GM12878 (cell line): ENCODE measurements at regions not wholly inside any gene's neighbourhood (a gene's known extent, or its start where the extent isn't known, plus 50 kb on each side); places are given as distances from the start of the nearest gene placed in this dataset.

Experiments
- ATAC-seq: fragments of 200-7000 bp; cut with Tn5 transposase; 3 replicates; pipeline ENCODE4 v1.9.1; 2020; ENCODE audit warnings: mild to moderate bottlenecking, moderate library complexity
- BruUV-seq: library from RNA; stranded (reverse); fragments of 400-500 nt; replicated peaks from 2 replicates; lab custom pipeline; 2021; lab: Mats Ljungman, UMichigan
- CTCF ChIA-PET: fragments of 300-600 bp; sonication (Branson Sonifier 250); formaldehyde crosslinking; extraction: SDS; loops from one replicate; lab custom pipeline; 2021; ENCODE audit warnings: inconsistent platforms; lab: Yijun Ruan, JAX
- POLR2A ChIA-PET: fragments of 350-600 bp; formaldehyde crosslinking; extraction: SDS; loops from one replicate; lab custom pipeline; 2021; ENCODE audit warnings: inconsistent platforms; lab: Charles Lee
- RAD21 ChIA-PET: fragments of 300-600 bp; sonication (Branson Sonifier 250); formaldehyde crosslinking; loops from one replicate; lab custom pipeline; 2023; ENCODE audit warnings: antibody characterized with exemption; ENCODE audit not compliant: unreplicated experiment; lab: Charles Lee
- SMC1A ChIA-PET: fragments of 300-600 bp; sonication (Branson Sonifier 250); formaldehyde crosslinking; loops from one replicate; lab custom pipeline; 2023; ENCODE audit not compliant: unreplicated experiment, uncharacterized antibody; lab: Charles Lee
- DNase-seq: peaks from one replicate; pipeline ENCODE4 v3.0.0-alpha.2; 2011; ENCODE audit warnings: low read depth, low spot score
- FAIRE-seq: peaks from 3 replicates; lab custom pipeline; 2011; peaks lifted over from hg19 to GRCh38; lab: Jason Lieb, UNC
- H2AFZ ChIP-seq: 2 replicates; pipeline ENCODE4 v1.6.0; 2011; ENCODE audit warnings: low read depth, low read length, control low read depth; ENCODE audit not compliant: control insufficient read depth
- H3K27ac ChIP-seq: 2 replicates; pipeline ENCODE4 v1.5.1; 2011; ENCODE audit warnings: control low read depth; ENCODE audit not compliant: control insufficient read depth, insufficient read depth
- H3K27me3 ChIP-seq, 2 experiments: replicated peaks in 1 of 2; 2 replicates each; pipeline versions ENCODE4 v1.6.0 to v1.6.1; 2011; ENCODE audit warnings: low read length in 1 of 2; ENCODE audit not compliant: control insufficient read depth in 2 of 2, insufficient read depth in 2 of 2
- H3K36me3 ChIP-seq, 2 experiments: 2 replicates each; pipeline ENCODE4 v1.5.1; 2011; ENCODE audit warnings: low read length in 1 of 2; ENCODE audit not compliant: control insufficient read depth in 2 of 2, insufficient read depth in 2 of 2
- H3K4me1 ChIP-seq: 2 replicates; pipeline ENCODE4 v1.6.1; 2011; ENCODE audit warnings: mild to moderate bottlenecking, low read length, moderate library complexity, mixed read lengths; ENCODE audit not compliant: control insufficient read depth, insufficient read depth
- H3K4me2 ChIP-seq: 2 replicates; pipeline ENCODE4 v1.6.0; 2011; ENCODE audit warnings: control low read depth; ENCODE audit not compliant: control insufficient read depth, insufficient read depth
- H3K4me3 ChIP-seq: fragments of 200-600 bp; sonication (generic); 2 replicates; pipeline ENCODE4 v1.5.1; 2016
- H3K79me2 ChIP-seq: 2 replicates; pipeline ENCODE4 v1.6.0; 2011; ENCODE audit warnings: low read length; ENCODE audit not compliant: control insufficient read depth, insufficient read depth
- H3K9ac ChIP-seq: 2 replicates; pipeline ENCODE4 v1.8.0; 2011; ENCODE audit warnings: low read length, control low read depth, mixed read lengths; ENCODE audit not compliant: control insufficient read depth, insufficient read depth
- H3K9me3 ChIP-seq: replicated peaks from 3 replicates; pipeline ENCODE4 v1.5.1; 2011; ENCODE audit warnings: mild to moderate bottlenecking, low read length; ENCODE audit not compliant: control insufficient read depth, insufficient read depth
- H4K20me1 ChIP-seq: 2 replicates; pipeline ENCODE4 v1.6.0; 2011; ENCODE audit not compliant: control insufficient read depth, insufficient read depth
- CBFB ChIP-seq: IDR thresholded peaks from 2 replicates; pipeline ENCODE4 v1.6.1; 2016; ENCODE audit warnings: antibody characterized with exemption, low read depth
- CHD2 ChIP-seq: IDR thresholded peaks from 2 replicates; pipeline ENCODE4 v1.6.1; 2011; ENCODE audit warnings: low read depth, low read length, improper control_type of control experiment, borderline replicate concordance
- CREM ChIP-seq: IDR thresholded peaks from 2 replicates; pipeline ENCODE4 v1.6.1; 2014; ENCODE audit warnings: antibody characterized with exemption, low read depth
- ESRRA ChIP-seq: IDR thresholded peaks from 2 replicates; pipeline ENCODE4 v1.6.1; 2012; ENCODE audit warnings: mild to moderate bottlenecking, low read length, improper control_type of control experiment
- MEF2B ChIP-seq: fragments of 450-650 bp; IDR thresholded peaks from 2 replicates; pipeline ENCODE4 v1.6.1; 2018; ENCODE audit warnings: mild to moderate bottlenecking, moderate library complexity; ENCODE audit not compliant: partially characterized antibody, poor library complexity, severe bottlenecking
- NFIC ChIP-seq: IDR thresholded peaks from 2 replicates; pipeline ENCODE4 v1.6.1; 2012; ENCODE audit warnings: low read depth, mild to moderate bottlenecking, inconsistent platforms, low read length, moderate library complexity
- NR2C1 ChIP-seq: fragments of 450-650 bp; IDR thresholded peaks from 2 replicates; pipeline ENCODE4 v1.6.1; 2017; ENCODE audit warnings: antibody characterized with exemption, mild to moderate bottlenecking, moderate library complexity
- RELA ChIP-seq: fragments of 450-650 bp; IDR thresholded peaks from 2 replicates; pipeline ENCODE4 v1.8.0; 2014; ENCODE audit warnings: borderline replicate concordance; ENCODE audit not compliant: partially characterized antibody
- SMARCA5 ChIP-seq: fragments of 450-650 bp; IDR thresholded peaks from 2 replicates; pipeline ENCODE4 v1.6.1; 2017; ENCODE audit warnings: mild to moderate bottlenecking
- ZBED1 ChIP-seq: IDR thresholded peaks from 2 replicates; pipeline ENCODE4 v1.6.1; 2016; ENCODE audit warnings: borderline replicate concordance
- WGBS: methylation state at CpG from one replicate; pipeline ENCODE4 v1.1.6; 2016; ENCODE audit warnings: low lambda C conversion rate; ENCODE audit not compliant: insufficient replicate concordance, insufficient coverage; ENCODE audit errors: missing lambda C conversion rate; 5-methylcytosine and 5-hydroxymethylcytosine counted together
- in situ Hi-C: fragments of 300-500 bp; cut with MboI; formaldehyde crosslinking; loops from 9 replicates; pipeline ENCODE4 v1.14.3; 2018; ENCODE audit warnings: mixed read lengths
- intact Hi-C: fragments of 100-400 bp; cut with micrococcal nuclease; formaldehyde crosslinking; loops from one replicate; pipeline ENCODE4 v1.14.2; 2022; ENCODE audit not compliant: unreplicated experiment
- TF ChIP-seq, protein P1 (sequence below): fragments of 450-650 bp; IDR thresholded peaks from 2 replicates; pipeline ENCODE4 v1.6.1; 2014; ENCODE audit warnings: mild to moderate bottlenecking
- TF ChIP-seq, protein P2 (sequence below): IDR thresholded peaks from 2 replicates; pipeline ENCODE4 v1.6.1; 2012; ENCODE audit warnings: low read depth, low read length, improper control_type of control experiment

DNA sequence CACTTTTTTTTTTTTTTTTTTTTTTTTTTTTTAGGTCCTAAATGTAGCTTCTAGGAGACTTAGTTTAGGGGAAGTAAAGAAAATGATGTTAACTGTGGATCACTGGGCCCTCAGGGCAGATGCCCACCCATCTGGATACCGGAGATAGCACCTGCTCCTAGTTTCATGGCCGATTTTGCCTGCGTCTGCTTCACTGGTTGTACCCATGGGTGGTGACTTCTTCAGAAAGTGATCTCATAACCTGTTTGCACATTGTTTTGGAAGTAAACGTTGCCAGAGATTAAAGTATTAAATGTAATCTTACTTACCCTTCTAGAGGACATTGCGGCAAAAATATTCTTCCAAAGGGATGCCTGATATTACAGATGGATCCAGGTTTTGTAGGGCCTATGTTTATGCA, 79.8 kb upstream of the SGK1 start:
- H3K4me3 ChIP-seq: no peak overlapping the region
- H3K4me1 ChIP-seq: no peaks in the 10 kb centered on the region; the same call in 1 of the 2 replicates
- no peak for TF ChIP-seq CHD2
- no peak for TF ChIP-seq NR2C1
- no peak for TF ChIP-seq NFIC
- TF ChIP-seq SMARCA5: no peak
- TF ChIP-seq RELA: no peak
- TF ChIP-seq, protein P1, sequence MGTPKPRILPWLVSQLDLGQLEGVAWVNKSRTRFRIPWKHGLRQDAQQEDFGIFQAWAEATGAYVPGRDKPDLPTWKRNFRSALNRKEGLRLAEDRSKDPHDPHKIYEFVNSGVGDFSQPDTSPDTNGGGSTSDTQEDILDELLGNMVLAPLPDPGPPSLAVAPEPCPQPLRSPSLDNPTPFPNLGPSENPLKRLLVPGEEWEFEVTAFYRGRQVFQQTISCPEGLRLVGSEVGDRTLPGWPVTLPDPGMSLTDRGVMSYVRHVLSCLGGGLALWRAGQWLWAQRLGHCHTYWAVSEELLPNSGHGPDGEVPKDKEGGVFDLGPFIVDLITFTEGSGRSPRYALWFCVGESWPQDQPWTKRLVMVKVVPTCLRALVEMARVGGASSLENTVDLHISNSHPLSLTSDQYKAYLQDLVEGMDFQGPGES: no peak
- intact Hi-C loops (no loop called here), in situ Hi-C loops (no loop called here)
- H3K27me3 ChIP-seq: no peaks in the 10 kb centered on the region
- ChIA-PET SMC1A (interaction anchor here (1.0 to 2.4 kb wide), 4 partner anchors 9 to 52 kb away, joined by 3 to 13 read pairs (median 6); no protein-coding TSS in a partner anchor), CTCF (no interaction called here), RAD21 (interaction anchor here (1.7 kb wide), 1 partner anchor 25 kb away, joined by 9 read pairs; no protein-coding TSS in a partner anchor), POLR2A (no interaction called here)
- ATAC-seq: no peak
- 77% methylated on average over 5 of the region's 5 CpGs for WGBS
- H3K27ac ChIP-seq: no peak overlapping the region
- H3K79me2 ChIP-seq: no peaks in the 10 kb centered on the region
- FAIRE-seq: no peak
- H3K36me3 ChIP-seq: no peaks in the 10 kb centered on the region
- H3K9me3 ChIP-seq: no peaks in the 10 kb centered on the region
- H2AFZ ChIP-seq: no peak overlapping the region
- no peak overlapping the region for H3K4me2 ChIP-seq
- H3K9ac ChIP-seq: no peak overlapping the region
- BruUV-seq: no TSS peak
- no peaks in the 10 kb centered on the region for H4K20me1 ChIP-seq
- DNase-seq: no peak

DNA sequence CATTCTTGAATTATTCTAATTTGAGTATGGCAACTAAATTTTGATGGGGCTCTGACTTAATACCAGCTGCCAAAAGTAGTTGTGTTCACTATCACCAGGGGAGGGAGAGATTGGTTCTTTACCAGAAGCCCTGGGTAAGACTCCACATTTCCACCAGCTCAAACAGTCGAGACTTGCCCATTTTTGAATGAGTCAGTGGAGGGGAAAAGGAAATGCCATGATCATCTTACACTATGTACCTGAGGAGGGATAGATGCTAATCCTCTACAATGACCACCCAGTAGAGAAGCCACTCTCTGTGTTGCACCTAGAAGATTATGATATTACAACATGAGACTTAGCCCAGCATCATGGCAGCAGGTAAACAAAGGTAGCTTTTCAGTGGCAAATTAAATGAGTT, 77.0 kb upstream of the SGK1 start:
- POLR2A ChIA-PET: no interaction called here
- CTCF ChIA-PET: no interaction called here
- no TSS peak for BruUV-seq
- RAD21 ChIA-PET: no interaction called here
- H3K9me3 ChIP-seq: no peaks in the 10 kb centered on the region
- no peak overlapping the region for H3K4me2 ChIP-seq
- no peaks in the 10 kb centered on the region; the same call in 1 of the 2 replicates for H3K4me1 ChIP-seq
- SMC1A ChIA-PET: interaction anchor here (0.7 to 2.8 kb wide), 5 partner anchors 14 to 922 kb away, joined by 3 to 10 read pairs (median 4); no protein-coding TSS in a partner anchor
- intact Hi-C loops (no loop called here), in situ Hi-C loops (no loop called here)
- H2AFZ ChIP-seq: no peak overlapping the region
- DNase-seq (no peak), FAIRE-seq (no peak), ATAC-seq (no peak)
- no peak overlapping the region for H3K27ac ChIP-seq
- TF ChIP-seq ESRRA (no peak), MEF2B (no peak), CBFB (no peak), CREM (no peak), ZBED1 (no peak)
- TF ChIP-seq, protein P2, sequence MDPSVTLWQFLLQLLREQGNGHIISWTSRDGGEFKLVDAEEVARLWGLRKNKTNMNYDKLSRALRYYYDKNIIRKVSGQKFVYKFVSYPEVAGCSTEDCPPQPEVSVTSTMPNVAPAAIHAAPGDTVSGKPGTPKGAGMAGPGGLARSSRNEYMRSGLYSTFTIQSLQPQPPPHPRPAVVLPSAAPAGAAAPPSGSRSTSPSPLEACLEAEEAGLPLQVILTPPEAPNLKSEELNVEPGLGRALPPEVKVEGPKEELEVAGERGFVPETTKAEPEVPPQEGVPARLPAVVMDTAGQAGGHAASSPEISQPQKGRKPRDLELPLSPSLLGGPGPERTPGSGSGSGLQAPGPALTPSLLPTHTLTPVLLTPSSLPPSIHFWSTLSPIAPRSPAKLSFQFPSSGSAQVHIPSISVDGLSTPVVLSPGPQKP: no peak
- no peaks in the 10 kb centered on the region for H3K79me2 ChIP-seq
- WGBS: 13% methylated on average over 1 of the region's 1 CpG
- H3K4me3 ChIP-seq: no peak overlapping the region
- no peak overlapping the region for H3K9ac ChIP-seq
- no peaks in the 10 kb centered on the region for H3K36me3 ChIP-seq
- H4K20me1 ChIP-seq: no peaks in the 10 kb centered on the region
- H3K27me3 ChIP-seq: no peaks in the 10 kb centered on the region
